Spleen (tissue), 11 donors: ENCODE measurements at regions not wholly inside any gene's neighbourhood (a gene's known extent, or its start where the extent isn't known, plus 50 kb on each side); places are given as distances from the start of the nearest gene placed in this dataset.
A peak's percentile ranks its signal among the peaks of the same experiment; 100 is the strongest.

Source experiments
- DNase-seq: peaks from one replicate; pipeline ENCODE4 v3.0.0-alpha.2; 2020
- H3K27ac ChIP-seq, 8 donors: fragments of 200-600 bp; sonication (generic) in 7 of 8; 1 replicate in 4 of 8; 2 replicates in 4 of 8; pipeline versions ENCODE4 v1.5.0 to v1.8.0; 2016 to 2021; ENCODE audit warnings: inconsistent platforms in 4 of 8, mild to moderate bottlenecking in 4 of 8, moderate library complexity in 1 of 8
- H3K27me3 ChIP-seq, 7 donors: fragments of 200-600 bp; sonication (generic) in 6 of 7; replicated peaks in 1 of 7; 1 replicate in 4 of 7; 2 replicates in 3 of 7; pipeline versions ENCODE4 v1.5.0 to v1.8.0; 2016 to 2021; ENCODE audit warnings: inconsistent platforms in 3 of 7, mild to moderate bottlenecking in 1 of 7
- H3K36me3 ChIP-seq, 6 donors: fragments of 200-600 bp; sonication (generic) in 5 of 6; 1 replicate in 4 of 6; 2 replicates in 2 of 6; pipeline versions ENCODE4 v1.5.0 to v1.8.0; 2016 to 2021; ENCODE audit warnings: inconsistent platforms in 2 of 6
- H3K4me1 ChIP-seq, 6 donors: fragments of 200-600 bp; sonication (generic) in 5 of 6; 1 replicate in 3 of 6; 2 replicates in 3 of 6; pipeline versions ENCODE4 v1.5.0 to v1.8.0; 2016 to 2021; ENCODE audit warnings: inconsistent platforms in 3 of 6
- H3K4me3 ChIP-seq, 8 donors: fragments of 200-600 bp; sonication (generic) in 7 of 8; 1 replicate in 4 of 8; 2 replicates in 4 of 8; pipeline versions ENCODE4 v1.5.0 to v1.8.0; 2016 to 2021; ENCODE audit warnings: inconsistent platforms in 4 of 8, mild to moderate bottlenecking in 4 of 8, moderate library complexity in 2 of 8
- H3K9me3 ChIP-seq, 8 donors: fragments of 200-600 bp; sonication (generic) in 7 of 8; 1 replicate in 4 of 8; 2 replicates in 4 of 8; pipeline versions ENCODE4 v1.5.0 to v1.8.0; 2016 to 2021; ENCODE audit warnings: inconsistent platforms in 4 of 8
- CTCF ChIP-seq, 11 experiments: fragments of 200-600 bp in 7 of 11; fragments of 450-650 bp in 4 of 11; sonication (generic) in 4 of 11; IDR thresholded peaks in 8 of 11; conservative IDR thresholded peaks in 3 of 11; 1 replicate in 7 of 11; 2 replicates in 4 of 11; pipeline versions ENCODE4 v1.4.0 to v1.8.0; 2016 to 2021; ENCODE audit warnings: antibody characterized with exemption in 11 of 11, inconsistent platforms in 4 of 11, mild to moderate bottlenecking in 1 of 11
- POLR2A ChIP-seq, 3 donors: fragments of 450-650 bp; IDR thresholded peaks; one replicate each; pipeline ENCODE4 v1.5.1; 2017; ENCODE audit warnings: antibody characterized with exemption in 3 of 3, mild to moderate bottlenecking in 1 of 3
- POLR2AphosphoS5 ChIP-seq, 3 donors: sonication (generic); formaldehyde crosslinking; IDR thresholded peaks; one replicate each; pipeline ENCODE4 v1.5.1; 2017; ENCODE audit warnings: antibody characterized with exemption in 3 of 3
- WGBS, 5 donors: extraction: QIAGEN DNeasy Blood & Tissue Kit in 3 of 5; methylation state at CpG; one replicate each; pipeline versions ENCODE4 v1.1.5 to v1.1.7; 2013 to 2018; 5-methylcytosine and 5-hydroxymethylcytosine counted together
- intact Hi-C: fragments of 100-400 bp; cut with DNase I; formaldehyde crosslinking; loops from one replicate; pipeline ENCODE4 v1.15.0; 2023; ENCODE audit warnings: low total_unique reads
- donor health status: healthy with polysubstance abuse.
- donor health status: DM: no; HTN: no; CAD: no; lungs with moderate emphysema.
- donor health status: DM: no; HTN: no; CAD: no.
- donor health status: Bipolar disorder and iron deficiency.
- donor health status: healthy.
- donor health status: DM: no; HTN: no; CAD: no.
- donor health status: DM: yes; HTN: yes; CAD: no.

- intact Hi-C loops, result no loop called here
- no peak for DNase-seq
- H3K4me3 ChIP-seq, result no peak overlapping the region
- TF ChIP-seq POLR2AphosphoS5 (IDR thresholded peaks at IDR 0.05) (no peak), CTCF (IDR thresholded peaks at IDR 0.05 in 8 of 11, conservative IDR thresholded peaks at IDR 0.05 in 3 of 11) (no peak)
- H3K36me3 ChIP-seq, result no peaks in the 10 kb centered on the region
- H3K27ac ChIP-seq, result no peak overlapping the region
- H3K27me3 ChIP-seq, result peaks cover 0 to 8% (median 0%) of the 10 kb centered on the region in 7 donors
- WGBS, 5 donors, result 89 to 96% (median 94%) methylated on average over 9 to 12 of the region's 12 CpGs
- peaks cover 0 to 30% (median 17%) of the 10 kb centered on the region in 6 donors for H3K4me1 ChIP-seq
- H3K9me3 ChIP-seq, result no peaks in the 10 kb centered on the region
These were observed 62.5 kb upstream of the NCOR2 start for GRCh38 chr12:124629789-124630480.

- 89 to 96% (median 93%) methylated on average over 5 of the region's 5 CpGs for WGBS, 5 donors
- TF ChIP-seq CTCF (IDR thresholded peaks at IDR 0.05 in 8 of 11, conservative IDR thresholded peaks at IDR 0.05 in 3 of 11) (no peak), POLR2AphosphoS5 (IDR thresholded peaks at IDR 0.05) (no peak), POLR2A (IDR thresholded peaks at IDR 0.05) (no peak)
- intact Hi-C loops, result no loop called here
These were observed 61.7 kb upstream of the NCOR2 start for GRCh38 chr12:124629117-124629516.

GRCh38 chr12:124627956-124628355 lies 60.5 kb upstream of the NCOR2 start:
- WGBS, 5 donors, result 84 to 95% (median 91%) methylated on average over 3 of the region's 3 CpGs
- peaks cover 0 to 36% (median 19%) of the 10 kb centered on the region in 6 donors for H3K4me1 ChIP-seq
- DNase-seq, result no peak
- H3K27me3 ChIP-seq, result no peaks in the 10 kb centered on the region
- no peak overlapping the region for H3K4me3 ChIP-seq
- H3K9me3 ChIP-seq, result peaks cover 0 to 7% (median 0%) of the 10 kb centered on the region in 8 donors
- H3K36me3 ChIP-seq, result no peaks in the 10 kb centered on the region
- peak overlapping the region in 1 of 8 donors; percentile 83 for H3K27ac ChIP-seq
- intact Hi-C loops, result no loop called here
- no peak for TF ChIP-seq CTCF (IDR thresholded peaks at IDR 0.05 in 8 of 11, conservative IDR thresholded peaks at IDR 0.05 in 3 of 11)
- no peak for TF ChIP-seq POLR2AphosphoS5 (IDR thresholded peaks at IDR 0.05)
- no peak for TF ChIP-seq POLR2A (IDR thresholded peaks at IDR 0.05)

More at GRCh38 chr12:124629117-124629516, 61.7 kb upstream of the NCOR2 start:
- peaks cover 0 to 35% (median 19%) of the 10 kb centered on the region in 6 donors for H3K4me1 ChIP-seq
- H3K36me3 ChIP-seq, result no peaks in the 10 kb centered on the region
- no peaks in the 10 kb centered on the region for H3K27me3 ChIP-seq
- DNase-seq, result no peak
- H3K27ac ChIP-seq, result no peak overlapping the region
- no peaks in the 10 kb centered on the region for H3K9me3 ChIP-seq
- H3K4me3 ChIP-seq, result no peak overlapping the region

- intact Hi-C loops, result no loop called here
- H3K9me3 ChIP-seq, result peaks cover 0 to 7% (median 0%) of the 10 kb centered on the region in 8 donors
- DNase-seq, result no peak
- H3K27me3 ChIP-seq, result no peaks in the 10 kb centered on the region
- 55 to 76% (median 66%) methylated on average over 5 of the region's 5 CpGs for WGBS, 5 donors
- TF ChIP-seq POLR2AphosphoS5 (IDR thresholded peaks at IDR 0.05) (peak in 2 of 3 donors; percentile 31 to 46), POLR2A (IDR thresholded peaks at IDR 0.05) (no peak)
- no peaks in the 10 kb centered on the region for H3K36me3 ChIP-seq
- H3K4me3 ChIP-seq, result no peak overlapping the region
- H3K4me1 ChIP-seq, result peaks cover 0 to 45% (median 22%) of the 10 kb centered on the region in 6 donors
- peak overlapping the region; percentile 28 to 87 (median 74) for H3K27ac ChIP-seq
These were observed 59.6 kb upstream of the NCOR2 start for GRCh38 chr12:124626971-124627411.
